ENCODE measurements at regions not wholly inside any gene's neighbourhood (a gene's known extent, or its start where the extent isn't known, plus 50 kb on each side); places are given as distances from the start of the nearest gene placed in this dataset.

- no peak for FAIRE-seq
- no peak overlapping the region for H2AFZ ChIP-seq (ENCODE audit: control insufficient read depth, low read depth, low read length)
- no peak overlapping the region for H3K27ac ChIP-seq (ENCODE audit: control insufficient read depth, insufficient read depth)
- POLR2A ChIA-PET = no interaction called here
- no peak for DNase-seq (ENCODE audit: low read depth, low spot score)
- intact Hi-C loops (cut with micrococcal nuclease; ENCODE audit: unreplicated experiment) = no loop called here
- SMC1A ChIA-PET (ENCODE audit: uncharacterized antibody, unreplicated experiment) = no interaction called here
- no peaks in the 10 kb centered on the region for H3K36me3 ChIP-seq (ENCODE audit: control insufficient read depth in 2 of 2, insufficient read depth in 2 of 2, low read length in 1 of 2)
- WGBS (ENCODE audit: insufficient coverage, insufficient replicate concordance, low lambda C conversion rate, missing lambda C conversion rate) = 36% methylated on average over 4 of the region's 4 CpGs
- H3K9me3 ChIP-seq (replicated peaks; ENCODE audit: control insufficient read depth, insufficient read depth, low read length) = no peaks in the 10 kb centered on the region
- CTCF ChIA-PET = no interaction called here
- H3K27me3 ChIP-seq (replicated peaks in 1 of 2; ENCODE audit: control insufficient read depth in 2 of 2, insufficient read depth in 2 of 2, low read length in 1 of 2) = no peaks in the 10 kb centered on the region
- no peak overlapping the region for H3K4me2 ChIP-seq (ENCODE audit: control insufficient read depth, insufficient read depth)
- no peaks in the 10 kb centered on the region for H3K79me2 ChIP-seq (ENCODE audit: control insufficient read depth, insufficient read depth, low read length)
- no TSS peak for BruUV-seq (replicated peaks)
- RAD21 ChIA-PET (ENCODE audit: unreplicated experiment) = no interaction called here
- H4K20me1 ChIP-seq (ENCODE audit: control insufficient read depth, insufficient read depth) = no peaks in the 10 kb centered on the region
- no peak overlapping the region for H3K9ac ChIP-seq (ENCODE audit: control insufficient read depth, insufficient read depth, low read length)
- in situ Hi-C loops (cut with MboI) = no loop called here
- no peaks in the 10 kb centered on the region for H3K4me1 ChIP-seq (ENCODE audit: control insufficient read depth, insufficient read depth, low read length)
- no peak overlapping the region for H3K4me3 ChIP-seq
- no peak for ATAC-seq
- no peak for TF ChIP-seq IRF4 (IDR thresholded peaks at IDR 0.05; ENCODE audit: low read depth, low read length)
- no peak for TF ChIP-seq ZZZ3 (IDR thresholded peaks at IDR 0.05; ENCODE audit: control insufficient read depth, insufficient read length, low read depth)
- no peak for TF ChIP-seq CTCF (IDR thresholded peaks at IDR 0.05 in 2 of 3, conservative IDR thresholded peaks at IDR 0.05 in 1 of 3; ENCODE audit: control insufficient read depth in 2 of 3, extremely low read depth in 1 of 3, insufficient read depth in 1 of 3, low read depth in 3 of 3, low read length in 3 of 3)
- TF ChIP-seq PAX5 (IDR thresholded peaks at IDR 0.05; ENCODE audit: borderline replicate concordance, low read depth, low read length) = no peak
- TF ChIP-seq PBX3 (IDR thresholded peaks at IDR 0.05; ENCODE audit: insufficient replicate concordance, low read depth, low read length) = no peak
- TF ChIP-seq TCF12 (IDR thresholded peaks at IDR 0.05; ENCODE audit: low read depth, low read length) = no peak
- no peak for TF ChIP-seq CHD2 (IDR thresholded peaks at IDR 0.05; ENCODE audit: borderline replicate concordance, low read depth, low read length)
- no peak for TF ChIP-seq ZBTB11 (CRISPR knock-in tag; IDR thresholded peaks at IDR 0.05)
- no peak for TF ChIP-seq KLF5 (IDR thresholded peaks at IDR 0.05; ENCODE audit: partially characterized antibody)
- TF ChIP-seq ZNF274 (IDR thresholded peaks at IDR 0.05; ENCODE audit: insufficient read depth, insufficient read length) = no peak
- no peak for TF ChIP-seq MTA3 (IDR thresholded peaks at IDR 0.05; ENCODE audit: borderline replicate concordance, low read length)
- TF ChIP-seq E2F8 (IDR thresholded peaks at IDR 0.05; ENCODE audit: low read depth, partially characterized antibody) = no peak
- no peak for TF ChIP-seq ATF2 (IDR thresholded peaks at IDR 0.05; ENCODE audit: low read length)
Measured at GRCh38 chrX:33987458-33987857, 144.7 kb downstream of the FAM47A start.
